Loucy (cell line): ENCODE measurements at regions not wholly inside any gene's neighbourhood (a gene's known extent, or its start where the extent isn't known, plus 50 kb on each side); places are given as distances from the start of the nearest gene placed in this dataset.

Experiments used
- H2AFZ ChIP-seq: fragments of 200-600 bp; sonication (generic); 2 replicates; pipeline ENCODE4 v1.6.0; 2016; ENCODE audit warnings: antibody characterized with exemption, mild to moderate bottlenecking, low read length, moderate library complexity
- H3F3A ChIP-seq: fragments of 200-600 bp; 2 replicates; pipeline ENCODE4 v1.6.0; 2016; ENCODE audit warnings: antibody characterized with exemption, low read depth, mild to moderate bottlenecking
- H3K27me3 ChIP-seq: fragments of 200-600 bp; sonication (generic); 2 replicates; pipeline ENCODE4 v1.6.1; 2014; ENCODE audit warnings: low read length, mild to moderate bottlenecking; ENCODE audit not compliant: insufficient read depth, poor library complexity, severe bottlenecking
- H3K36me3 ChIP-seq: fragments of 200-600 bp; sonication (generic); 2 replicates; pipeline ENCODE4 v1.6.1; 2016; ENCODE audit warnings: low read length; ENCODE audit not compliant: insufficient read depth
- H3K4me1 ChIP-seq: fragments of 200-600 bp; sonication (generic); 2 replicates; pipeline ENCODE4 v1.5.1; 2014; ENCODE audit warnings: low read length, mild to moderate bottlenecking; ENCODE audit not compliant: insufficient read depth, poor library complexity, severe bottlenecking
- H3K4me2 ChIP-seq: fragments of 200-600 bp; sonication (generic); 2 replicates; pipeline ENCODE4 v1.6.0; 2014; ENCODE audit warnings: antibody characterized with exemption, low read length, low read depth, mild to moderate bottlenecking; ENCODE audit not compliant: poor library complexity, severe bottlenecking
- H3K4me3 ChIP-seq: fragments of 200-600 bp; sonication (generic); 2 replicates; pipeline ENCODE4 v1.5.1; 2014; ENCODE audit warnings: low read length, mild to moderate bottlenecking, mixed read lengths; ENCODE audit not compliant: poor library complexity, severe bottlenecking
- H3K79me2 ChIP-seq: fragments of 200-600 bp; sonication (generic); 2 replicates; pipeline ENCODE4 v1.6.1; 2014; ENCODE audit warnings: low read length; ENCODE audit not compliant: insufficient read depth
- H3K9ac ChIP-seq: fragments of 200-600 bp; sonication (generic); 2 replicates; pipeline ENCODE4 v1.6.0; 2014; ENCODE audit warnings: mild to moderate bottlenecking, low read depth, low read length, moderate library complexity; ENCODE audit not compliant: poor library complexity, severe bottlenecking
- H3K9me2 ChIP-seq: fragments of 200-600 bp; sonication (generic); replicated peaks from 2 replicates; pipeline ENCODE4 v1.6.1; 2016; ENCODE audit warnings: low read depth, low read length, mixed read lengths
- H3K9me3 ChIP-seq: fragments of 200-600 bp; sonication (generic); 2 replicates; pipeline ENCODE4 v1.6.1; 2014; ENCODE audit warnings: mild to moderate bottlenecking, antibody characterized with exemption, low read length, low read depth; ENCODE audit not compliant: insufficient read depth
- H4K20me1 ChIP-seq: fragments of 200-600 bp; sonication (generic); 2 replicates; pipeline ENCODE4 v1.6.0; 2014; ENCODE audit warnings: antibody characterized with exemption, low read length, mild to moderate bottlenecking; ENCODE audit not compliant: insufficient read depth, poor library complexity, severe bottlenecking
- CTCF ChIP-seq: fragments of 200-600 bp; sonication (generic); conservative IDR thresholded peaks from 2 replicates; pipeline ENCODE4 v1.5.1; 2014; ENCODE audit warnings: mild to moderate bottlenecking, antibody characterized with exemption, low read length
- EZH2phosphoT487 ChIP-seq: fragments of 200-600 bp; IDR thresholded peaks from 2 replicates; pipeline ENCODE4 v1.6.1; 2018; ENCODE audit warnings: antibody characterized with exemption, mild to moderate bottlenecking, moderate library complexity, borderline replicate concordance

- Histone ChIP-seq H3K4me1 (peaks cover 6% of the 10 kb centered on the region), H3K4me3 (no peak overlapping the region), H3K4me2 (no peak overlapping the region), H3K79me2 (no peaks in the 10 kb centered on the region), H3K27me3 (no peaks in the 10 kb centered on the region), H3F3A (no peaks in the 10 kb centered on the region), H3K9me3 (no peaks in the 10 kb centered on the region), H2AFZ (no peak overlapping the region), H4K20me1 (no peaks in the 10 kb centered on the region), H3K36me3 (no peaks in the 10 kb centered on the region), H3K9ac (no peak overlapping the region), H3K9me2 (no peaks in the 10 kb centered on the region)
- no peak for TF ChIP-seq EZH2phosphoT487
- TF ChIP-seq CTCF, result no peak
Observed at GRCh38 chr7:33823913-33824312, 81.4 kb upstream of the BMPER start.

- Histone ChIP-seq H4K20me1 (no peaks in the 10 kb centered on the region), H3K9me2 (no peaks in the 10 kb centered on the region), H3K4me3 (no peak overlapping the region), H3K36me3 (no peaks in the 10 kb centered on the region), H3K9me3 (no peaks in the 10 kb centered on the region), H3K4me2 (no peak overlapping the region), H2AFZ (no peak overlapping the region), H3K4me1 (peaks cover 6% of the 10 kb centered on the region), H3F3A (no peaks in the 10 kb centered on the region), H3K79me2 (no peaks in the 10 kb centered on the region), H3K9ac (no peak overlapping the region), H3K27me3 (no peaks in the 10 kb centered on the region)
- no peak for TF ChIP-seq CTCF
- no peak for TF ChIP-seq EZH2phosphoT487
Observed at GRCh38 chr7:33824911-33825459, 80.4 kb upstream of the BMPER start.

GRCh38 chr7:33825644-33826043 lies 79.7 kb upstream of the BMPER start:
- no peaks in the 10 kb centered on the region for H3K79me2 ChIP-seq

More at GRCh38 chr7:33825644-33826043, 79.7 kb upstream of the BMPER start:
- H3K27me3 ChIP-seq, result no peaks in the 10 kb centered on the region
- H3K36me3 ChIP-seq, result no peaks in the 10 kb centered on the region
- H3K9me3 ChIP-seq, result no peaks in the 10 kb centered on the region
- no peak overlapping the region for H2AFZ ChIP-seq
- H3K9me2 ChIP-seq, result no peaks in the 10 kb centered on the region
- peaks cover 6% of the 10 kb centered on the region for H3K4me1 ChIP-seq
- H3K4me2 ChIP-seq, result no peak overlapping the region
- TF ChIP-seq CTCF (no peak), EZH2phosphoT487 (no peak)
- no peaks in the 10 kb centered on the region for H3F3A ChIP-seq
- no peak overlapping the region for H3K4me3 ChIP-seq
- H3K9ac ChIP-seq, result no peak overlapping the region
- no peaks in the 10 kb centered on the region for H4K20me1 ChIP-seq
